Stimulated activated memory B cell treated with anti-CD40 and anti-IgM and Interleukin-4, amounts not matched to agents 10 μg/mL and 1 μg/mL and 100 μg/mL, for 72 hours (primary cell): ENCODE measurements at regions not wholly inside any gene's neighbourhood (a gene's known extent, or its start where the extent isn't known, plus 50 kb on each side); places are given as distances from the start of the nearest gene placed in this dataset.
"Not testable (repeated sequence)": the region's sequence is repeated elsewhere in the genome, so short reads cannot be mapped to it uniquely, and the experiment has no call there.

Source experiments
- ATAC-seq: fragments of 150-1000 bp; cut with Tn5 transposase; 2 replicates; pipeline ENCODE4 v1.10.0; 2021
- H3K27ac Mint-ChIP-seq: one replicate; pipeline ENCODE4 v1.8.0; 2022; ENCODE audit warnings: mild to moderate bottlenecking, mixed read lengths
- H3K27me3 Mint-ChIP-seq: one replicate; pipeline ENCODE4 v1.8.0; 2022; ENCODE audit warnings: mixed read lengths
- H3K36me3 Mint-ChIP-seq: one replicate; pipeline ENCODE4 v1.8.0; 2022; ENCODE audit warnings: mixed read lengths
- H3K4me1 Mint-ChIP-seq: one replicate; pipeline ENCODE4 v1.8.0; 2022; ENCODE audit warnings: mixed read lengths
- H3K4me3 Mint-ChIP-seq: one replicate; pipeline ENCODE4 v1.8.0; 2022; ENCODE audit warnings: mild to moderate bottlenecking, moderate library complexity, mixed read lengths
- H3K9me3 Mint-ChIP-seq: one replicate; pipeline ENCODE4 v1.8.0; 2022; ENCODE audit warnings: mixed read lengths

DNA sequence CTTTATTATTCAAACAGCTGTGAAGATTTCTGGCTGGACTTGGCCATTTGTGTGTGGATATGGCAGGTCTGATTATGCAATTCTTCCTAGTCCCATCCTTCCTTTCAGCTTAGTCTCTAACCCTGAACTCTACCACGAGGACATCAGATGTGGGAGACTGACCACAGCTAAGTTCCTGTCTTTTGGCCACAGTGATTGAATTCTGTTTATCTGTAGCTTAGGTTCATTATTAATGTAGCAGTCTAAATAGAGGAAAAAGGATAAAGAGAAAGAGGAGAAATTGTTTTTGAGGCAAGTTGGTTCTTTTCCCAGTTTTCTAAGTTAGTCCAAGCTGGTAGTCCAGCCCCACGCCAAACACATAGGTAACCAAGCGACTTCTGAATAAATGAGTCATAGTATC is 598.9 kb downstream of the RFPL4B start:
- ATAC-seq = no peak
- H3K4me3 Mint-ChIP-seq = no peak overlapping the region
- H3K4me1 Mint-ChIP-seq = no peaks in the 10 kb centered on the region

DNA sequence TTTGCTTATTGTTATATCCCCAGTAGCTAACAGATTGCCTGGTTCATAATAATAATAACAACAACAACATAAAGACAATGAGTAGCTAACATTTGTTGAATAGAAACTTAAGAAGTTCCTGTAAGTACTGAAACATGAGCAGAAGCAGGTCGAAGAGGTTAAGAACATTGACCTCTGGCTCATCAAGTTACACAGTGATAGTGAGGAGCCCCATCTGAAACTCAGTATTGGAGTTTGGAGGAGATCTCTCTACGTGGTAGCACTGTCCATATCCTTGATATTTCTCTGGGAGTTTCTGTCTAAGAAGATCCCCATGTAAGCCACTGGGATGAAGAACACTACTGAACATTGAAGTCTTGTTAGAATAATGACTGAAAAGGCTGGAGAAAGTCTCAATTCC is 600.4 kb downstream of the RFPL4B start:
- H3K4me1 Mint-ChIP-seq = no peaks in the 10 kb centered on the region

More for the DNA sequence above, 598.9 kb downstream of the RFPL4B start:
- H3K27ac Mint-ChIP-seq = no peak overlapping the region
- no peaks in the 10 kb centered on the region for H3K27me3 Mint-ChIP-seq
- H3K9me3 Mint-ChIP-seq = no peaks in the 10 kb centered on the region
- H3K36me3 Mint-ChIP-seq = no peaks in the 10 kb centered on the region

DNA sequence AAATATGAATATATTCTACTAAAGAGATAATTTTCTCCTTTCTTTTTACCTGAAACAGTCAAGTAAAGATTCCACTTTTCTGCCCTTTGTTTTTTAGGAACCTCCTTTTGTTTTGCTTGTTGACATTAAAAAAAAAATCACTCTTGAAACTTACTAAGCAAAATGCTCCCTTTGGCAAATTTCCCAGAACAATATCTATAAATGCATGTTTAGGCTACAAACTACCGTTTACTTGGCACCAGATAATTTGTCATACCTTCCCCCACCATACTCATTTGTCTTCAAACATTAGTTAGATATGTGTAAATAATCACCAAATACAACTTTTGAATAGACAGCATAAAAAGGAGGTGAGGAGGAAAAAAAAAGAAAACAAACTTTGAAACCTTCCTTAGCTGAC is 604.7 kb downstream of the RFPL4B start:
- Mint-ChIP-seq H3K4me3 (no peak overlapping the region), H3K36me3 (no peaks in the 10 kb centered on the region), H3K27me3 (no peaks in the 10 kb centered on the region), H3K9me3 (no peaks in the 10 kb centered on the region), H3K4me1 (no peaks in the 10 kb centered on the region), H3K27ac (no peak overlapping the region)
- no peak for ATAC-seq

More for the DNA sequence above, 600.4 kb downstream of the RFPL4B start:
- no peaks in the 10 kb centered on the region for H3K9me3 Mint-ChIP-seq
- no peaks in the 10 kb centered on the region for H3K36me3 Mint-ChIP-seq
- H3K27ac Mint-ChIP-seq = no peak overlapping the region
- no peaks in the 10 kb centered on the region for H3K27me3 Mint-ChIP-seq
- H3K4me3 Mint-ChIP-seq = no peak overlapping the region
- no peak for ATAC-seq

DNA sequence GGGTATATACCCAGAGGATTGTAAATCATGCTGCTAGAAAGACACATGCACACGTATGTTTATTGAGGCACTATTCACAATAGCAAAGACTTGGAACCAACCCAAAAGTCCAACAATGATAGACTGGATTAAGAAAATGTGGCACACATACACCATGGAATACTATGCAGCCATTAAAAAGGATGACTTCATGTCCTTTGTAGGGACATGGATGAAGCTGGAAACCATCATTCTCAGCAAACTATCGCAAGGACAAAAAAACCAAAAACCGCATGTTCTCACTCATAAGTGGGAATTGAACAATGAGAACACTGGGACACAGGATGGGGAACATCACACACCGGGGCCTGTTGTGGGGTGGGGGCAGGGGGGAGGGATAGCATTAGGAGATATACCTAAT is 608.6 kb downstream of the RFPL4B start:
- H3K4me1 Mint-ChIP-seq, H3K4me3 Mint-ChIP-seq, H3K27me3 Mint-ChIP-seq, H3K27ac Mint-ChIP-seq, ATAC-seq, H3K9me3 Mint-ChIP-seq, H3K36me3 Mint-ChIP-seq: not testable (repeated sequence)

DNA sequence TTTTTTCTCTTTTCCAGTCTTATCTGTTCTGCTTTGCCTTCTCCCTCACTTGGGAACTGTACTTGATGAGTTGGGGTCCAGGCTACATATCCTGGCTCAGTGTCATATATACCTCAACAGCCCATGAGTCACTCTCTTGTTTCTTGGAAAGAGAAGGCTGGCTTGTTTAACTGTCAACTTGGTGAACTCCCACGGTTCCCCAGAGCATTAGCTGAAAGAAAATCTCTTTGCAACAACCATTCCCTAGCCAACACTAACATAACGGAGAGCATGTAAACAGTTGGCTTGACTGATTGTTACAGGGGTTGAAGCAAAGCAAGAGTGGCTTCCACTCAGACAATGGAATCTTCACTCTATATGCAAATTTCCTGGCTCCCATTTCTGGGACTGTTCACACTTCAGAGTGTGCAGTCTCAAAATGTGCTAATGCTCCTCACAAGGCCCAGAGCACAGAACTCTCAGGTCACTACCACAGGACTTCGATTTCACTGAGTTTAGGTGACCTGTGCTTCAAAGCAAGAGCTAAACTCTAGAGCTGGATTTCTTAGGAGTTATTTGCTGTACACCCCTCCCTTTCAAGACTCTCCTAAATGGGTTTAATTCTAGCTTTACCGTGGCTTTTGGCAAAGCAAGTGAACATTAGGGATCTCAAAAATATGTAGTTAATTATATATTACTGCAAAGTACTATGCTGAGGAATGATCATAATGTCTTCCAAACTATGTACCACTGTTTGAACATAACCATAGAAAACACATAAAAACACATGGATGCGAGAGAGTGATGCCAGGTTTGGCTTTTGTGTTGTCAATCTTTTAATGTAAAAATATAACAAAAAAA is 609.8 kb downstream of the RFPL4B start:
- Mint-ChIP-seq H3K9me3 (peaks cover 5% of the 10 kb centered on the region), H3K27me3 (peaks cover 2% of the 10 kb centered on the region), H3K27ac (no peak overlapping the region), H3K4me3 (no peak overlapping the region), H3K36me3 (no peaks in the 10 kb centered on the region), H3K4me1 (no peaks in the 10 kb centered on the region)
- ATAC-seq = no peak

DNA sequence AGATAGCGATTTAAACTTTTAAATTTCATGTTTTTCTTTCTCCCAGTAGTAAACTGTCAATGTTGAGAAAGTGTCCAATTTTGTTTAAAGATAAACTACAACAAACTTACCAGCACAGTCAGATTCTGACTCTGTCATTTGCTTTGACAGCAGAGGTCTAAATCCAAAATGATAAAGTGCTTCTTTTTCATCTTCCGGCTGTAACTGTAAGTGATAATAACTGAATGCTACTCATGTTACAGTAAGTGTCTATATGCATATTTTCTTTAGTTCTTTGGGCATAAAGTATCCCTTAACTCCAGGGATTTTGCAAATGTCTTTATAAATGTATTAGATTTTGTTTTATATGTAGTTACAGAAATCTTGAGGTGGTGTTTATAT is 610.4 kb downstream of the RFPL4B start:
- Mint-ChIP-seq H3K9me3 (peaks cover 5% of the 10 kb centered on the region), H3K4me3 (no peak overlapping the region), H3K36me3 (no peaks in the 10 kb centered on the region), H3K27me3 (peaks cover 9% of the 10 kb centered on the region), H3K4me1 (no peaks in the 10 kb centered on the region), H3K27ac (no peak overlapping the region)
- ATAC-seq = no peak

DNA sequence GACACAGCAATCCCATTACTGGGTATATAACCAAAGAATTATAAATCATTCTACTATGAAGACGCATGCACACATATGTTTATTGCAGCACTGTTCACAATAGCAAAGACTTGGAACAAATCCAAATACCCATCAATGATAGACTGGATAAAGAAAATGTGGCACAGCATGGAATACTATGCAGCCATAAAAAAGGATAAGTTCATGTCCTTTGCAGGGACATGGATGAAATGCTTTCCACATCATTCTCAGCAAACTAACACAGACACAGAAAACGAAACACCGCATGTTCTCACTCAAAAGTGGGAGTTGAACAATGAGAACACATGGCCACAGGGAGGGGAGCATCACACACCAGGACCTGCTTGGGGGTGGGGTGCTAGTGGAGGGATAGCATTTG is 613.0 kb downstream of the RFPL4B start:
- not testable (repeated sequence) for H3K36me3 Mint-ChIP-seq, ATAC-seq, H3K27ac Mint-ChIP-seq, H3K9me3 Mint-ChIP-seq, H3K4me3 Mint-ChIP-seq, H3K4me1 Mint-ChIP-seq, H3K27me3 Mint-ChIP-seq

DNA sequence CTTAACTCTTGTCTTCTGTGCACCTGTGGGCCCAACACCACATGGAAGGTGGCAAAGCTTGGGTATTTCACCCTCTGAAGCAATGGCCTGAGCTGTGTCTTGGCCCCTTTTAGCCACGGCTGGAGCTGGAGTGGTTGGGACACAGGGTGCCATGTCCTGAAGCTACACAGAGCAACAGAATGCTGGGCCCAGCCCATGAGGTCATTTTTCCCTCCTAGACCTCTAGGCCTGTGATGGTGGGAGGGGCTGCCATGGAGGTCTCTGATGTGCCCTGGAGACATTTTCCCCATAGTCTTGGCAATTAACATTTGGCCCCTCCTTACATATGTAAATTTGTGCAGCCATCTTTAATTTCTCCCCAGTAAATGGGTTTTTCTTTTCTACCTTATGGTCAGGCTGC is 620.8 kb downstream of the RFPL4B start:
- no peak for ATAC-seq
- Mint-ChIP-seq H3K36me3 (no peaks in the 10 kb centered on the region), H3K27me3 (no peaks in the 10 kb centered on the region), H3K9me3 (peaks cover 10% of the 10 kb centered on the region), H3K27ac (no peak overlapping the region), H3K4me1 (no peaks in the 10 kb centered on the region), H3K4me3 (no peak overlapping the region)

DNA sequence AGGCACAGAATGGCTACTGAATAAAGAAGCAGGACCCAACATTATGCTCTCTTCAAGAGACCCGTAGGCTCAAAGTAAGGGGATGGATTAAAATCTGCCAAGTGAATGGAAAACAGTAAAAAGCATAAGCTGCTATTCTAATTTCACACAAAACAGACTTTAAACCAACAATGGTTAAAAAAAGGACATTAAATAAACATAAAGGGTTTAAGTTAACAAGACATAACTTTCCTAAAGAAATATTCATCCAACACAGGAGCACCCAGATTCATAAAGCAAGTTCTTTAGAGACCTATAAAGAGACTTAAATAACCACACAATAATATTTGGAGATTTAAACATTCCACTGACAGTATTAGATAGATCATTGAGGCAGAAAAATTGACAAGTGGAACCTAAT is 624.5 kb downstream of the RFPL4B start:
- H3K27ac Mint-ChIP-seq = no peak overlapping the region
- no peaks in the 10 kb centered on the region for H3K27me3 Mint-ChIP-seq
- no peaks in the 10 kb centered on the region for H3K36me3 Mint-ChIP-seq
- H3K9me3 Mint-ChIP-seq = peaks cover 14% of the 10 kb centered on the region
- ATAC-seq = no peak
- H3K4me3 Mint-ChIP-seq = no peak overlapping the region
- H3K4me1 Mint-ChIP-seq = no peaks in the 10 kb centered on the region

DNA sequence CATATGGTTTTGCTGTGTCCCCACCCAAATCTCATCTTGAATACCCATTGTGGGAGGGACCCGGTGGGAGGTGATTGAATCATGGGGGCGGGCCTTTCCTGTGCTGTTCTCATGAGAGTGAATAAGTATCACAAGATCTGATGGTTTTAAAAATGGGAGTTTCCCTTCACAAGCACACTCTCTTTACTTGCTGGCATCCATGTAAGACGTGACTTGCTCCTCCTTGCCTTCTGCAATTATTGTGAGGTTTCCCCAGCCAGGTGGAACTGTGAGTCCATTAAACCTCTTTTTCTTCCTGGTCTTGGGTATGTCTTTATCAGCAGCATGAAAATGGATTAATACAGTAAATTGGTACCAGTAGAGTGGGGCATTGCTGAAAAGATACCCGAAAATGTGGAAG is 627.8 kb downstream of the RFPL4B start:
- not testable (repeated sequence) for H3K27me3 Mint-ChIP-seq, H3K9me3 Mint-ChIP-seq, H3K4me3 Mint-ChIP-seq, H3K36me3 Mint-ChIP-seq, H3K4me1 Mint-ChIP-seq, H3K27ac Mint-ChIP-seq, ATAC-seq

DNA sequence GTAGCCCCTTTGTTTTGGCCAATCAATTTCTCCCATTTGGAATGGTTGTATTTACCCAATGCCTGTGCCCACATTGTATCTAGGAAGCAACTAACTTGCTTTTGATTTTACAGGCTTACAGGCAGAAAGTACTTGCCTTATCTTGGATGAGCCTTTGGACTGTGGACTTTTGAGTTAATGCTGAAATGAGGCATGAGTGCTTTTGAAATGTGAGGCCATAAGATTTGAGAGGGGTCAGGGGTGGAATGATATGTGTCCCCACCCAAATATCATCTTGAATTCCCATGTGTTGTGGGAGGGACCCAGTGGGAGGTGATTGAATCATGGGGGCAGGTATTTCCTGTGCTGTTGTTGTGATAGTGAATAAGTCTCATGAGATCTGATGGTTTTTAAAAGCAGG is 629.4 kb downstream of the RFPL4B start:
- not testable (repeated sequence) for H3K36me3 Mint-ChIP-seq, H3K4me3 Mint-ChIP-seq, H3K4me1 Mint-ChIP-seq, H3K9me3 Mint-ChIP-seq, ATAC-seq, H3K27ac Mint-ChIP-seq, H3K27me3 Mint-ChIP-seq

DNA sequence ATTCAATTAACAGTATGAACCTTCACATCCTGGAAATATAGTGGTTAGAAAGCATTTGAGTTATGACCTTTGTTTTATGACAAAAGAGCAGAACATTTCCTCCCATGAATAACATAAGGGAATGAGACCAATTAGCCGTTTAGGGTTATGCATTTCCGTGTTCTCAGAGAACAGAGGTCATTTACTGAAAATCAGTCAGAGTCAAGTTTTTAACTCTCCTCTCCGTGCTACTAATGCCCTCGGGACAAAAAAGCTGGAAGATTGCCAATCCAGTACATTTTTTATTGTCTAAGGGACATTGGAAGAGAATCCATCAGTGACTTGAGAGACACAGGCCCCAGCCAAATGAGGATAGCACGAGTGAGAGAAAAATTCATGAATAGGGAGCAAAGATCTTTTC is 632.7 kb downstream of the RFPL4B start:
- no peak overlapping the region for H3K27ac Mint-ChIP-seq
- ATAC-seq = no peak
- H3K4me3 Mint-ChIP-seq = no peak overlapping the region
- H3K27me3 Mint-ChIP-seq = no peaks in the 10 kb centered on the region
- H3K36me3 Mint-ChIP-seq = no peaks in the 10 kb centered on the region
- no peaks in the 10 kb centered on the region for H3K4me1 Mint-ChIP-seq
- peaks cover 4% of the 10 kb centered on the region for H3K9me3 Mint-ChIP-seq

DNA sequence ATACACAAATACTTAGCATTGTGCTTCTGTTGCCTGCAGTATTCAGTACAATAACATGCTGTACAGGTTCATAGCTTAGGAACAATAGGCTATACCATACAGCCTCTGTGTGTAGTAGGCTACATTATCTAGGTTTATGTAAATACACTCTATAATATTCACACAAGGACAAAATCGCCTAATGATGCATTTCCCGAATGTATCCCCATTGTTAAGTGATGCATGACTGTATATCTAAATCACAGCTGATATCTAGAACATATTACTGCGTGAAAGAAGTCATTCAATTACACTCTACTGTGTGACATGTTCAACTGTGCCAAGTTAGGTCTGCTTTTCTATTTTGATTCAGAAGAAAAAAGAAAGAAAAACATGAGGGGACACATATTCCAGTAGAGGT is 633.5 kb downstream of the RFPL4B start:
- ATAC-seq = no peak
- Mint-ChIP-seq H3K27ac (no peak overlapping the region), H3K4me3 (no peak overlapping the region), H3K36me3 (no peaks in the 10 kb centered on the region), H3K9me3 (no peaks in the 10 kb centered on the region), H3K4me1 (no peaks in the 10 kb centered on the region), H3K27me3 (no peaks in the 10 kb centered on the region)

DNA sequence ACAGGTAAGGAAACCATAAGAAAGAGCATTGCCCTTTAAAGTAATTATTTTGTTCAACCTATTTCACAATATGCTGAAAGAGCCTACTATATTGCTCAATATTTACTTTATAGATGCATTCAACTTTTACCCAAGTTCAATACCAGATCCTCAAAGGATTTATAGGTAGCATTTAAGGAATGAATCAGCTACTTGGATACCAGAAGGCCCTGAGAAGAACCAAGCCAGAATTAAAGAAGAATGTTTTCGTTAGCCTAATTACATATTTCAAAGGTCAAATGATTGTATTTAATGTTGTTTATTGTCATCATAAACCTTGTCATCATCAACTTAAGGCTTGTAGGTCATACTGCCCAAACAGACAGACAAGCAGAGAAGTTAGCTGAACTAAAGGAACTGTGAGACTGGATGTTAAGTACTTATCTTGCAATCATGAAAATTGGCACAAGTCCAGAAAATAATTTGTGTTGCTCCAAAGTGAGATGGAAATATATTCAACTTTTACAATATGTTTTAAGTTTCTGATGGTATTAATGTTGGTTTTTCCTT is 636.7 kb downstream of the RFPL4B start:
- H3K27me3 Mint-ChIP-seq = no peaks in the 10 kb centered on the region
- no peaks in the 10 kb centered on the region for H3K36me3 Mint-ChIP-seq
- no peak for ATAC-seq
- no peak overlapping the region for H3K4me3 Mint-ChIP-seq
- H3K9me3 Mint-ChIP-seq = no peaks in the 10 kb centered on the region
- H3K27ac Mint-ChIP-seq = no peak overlapping the region
- no peaks in the 10 kb centered on the region for H3K4me1 Mint-ChIP-seq

DNA sequence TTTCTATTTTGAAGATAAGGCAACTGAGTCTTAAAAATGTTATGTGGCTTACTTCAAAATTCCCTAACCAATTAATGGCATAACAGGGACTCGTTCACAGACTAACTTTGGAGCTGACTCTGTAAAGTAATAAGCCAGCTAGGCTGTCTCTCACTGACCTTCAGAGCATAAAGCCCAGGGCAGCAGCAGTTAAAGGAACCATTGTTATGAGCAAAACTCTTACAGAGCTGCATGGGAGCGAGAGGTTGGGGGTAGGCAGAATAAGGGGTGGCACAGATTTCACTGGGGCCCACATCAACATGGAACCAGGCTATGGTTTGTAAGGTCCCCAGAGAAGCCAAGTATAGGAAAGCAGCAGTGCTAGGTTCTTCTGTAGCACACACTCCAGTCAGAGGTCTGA is 637.8 kb downstream of the RFPL4B start:
- Mint-ChIP-seq H3K27me3 (no peaks in the 10 kb centered on the region), H3K9me3 (no peaks in the 10 kb centered on the region), H3K4me3 (no peak overlapping the region), H3K4me1 (no peaks in the 10 kb centered on the region), H3K27ac (no peak overlapping the region), H3K36me3 (no peaks in the 10 kb centered on the region)
- ATAC-seq = no peak

DNA sequence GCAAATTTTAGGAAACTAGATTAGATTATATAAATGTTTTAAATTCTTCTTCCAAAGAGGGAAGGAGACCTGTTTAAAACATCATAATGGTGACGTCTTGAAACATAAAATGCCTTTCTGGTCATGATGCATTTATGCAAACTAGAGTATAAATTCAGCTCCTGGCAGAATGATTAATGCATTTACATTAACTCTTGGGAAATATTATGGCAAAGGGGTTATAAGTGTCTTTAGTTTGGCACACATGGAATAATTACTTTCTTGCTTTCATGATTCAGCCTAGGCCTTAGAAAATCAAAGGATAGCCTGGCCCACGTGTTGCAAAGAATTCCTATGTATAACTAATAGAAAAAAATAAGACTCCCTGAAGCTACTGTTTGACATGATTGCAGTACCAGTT is 639.2 kb downstream of the RFPL4B start:
- Mint-ChIP-seq H3K4me1 (no peaks in the 10 kb centered on the region), H3K36me3 (no peaks in the 10 kb centered on the region), H3K27me3 (no peaks in the 10 kb centered on the region), H3K4me3 (no peak overlapping the region), H3K9me3 (no peaks in the 10 kb centered on the region), H3K27ac (no peak overlapping the region)
- ATAC-seq = no peak
